IPS-NIHi11 (cell line): ENCODE measurements at regions not wholly inside any gene's neighbourhood (a gene's known extent, or its start where the extent isn't known, plus 50 kb on each side); places are given as distances from the start of the nearest gene placed in this dataset.

Experiments used
- DNase-seq: peaks from one replicate; pipeline ENCODE4 v3.0.0; 2012; ENCODE audit warnings: mixed read lengths, low spot score

GRCh38 chr2:189369566-189369965 lies 71.7 kb upstream of the WDR75 start:
- no peak for DNase-seq

- no peak for DNase-seq
Measured at GRCh38 chr2:189370719-189371118, 70.6 kb upstream of the WDR75 start.

- DNase-seq = no peak
Measured at GRCh38 chr2:189372688-189373257, 68.5 kb upstream of the WDR75 start.

GRCh38 chr2:189374481-189374880 lies 66.8 kb upstream of the WDR75 start:
- no peak for DNase-seq

GRCh38 chr2:189375842-189376241 lies 65.4 kb upstream of the WDR75 start:
- no peak for DNase-seq

- no peak for DNase-seq
Measured at GRCh38 chr2:189379287-189379630, 62.0 kb upstream of the WDR75 start.

GRCh38 chr2:189379731-189380261 lies 61.5 kb upstream of the WDR75 start:
- no peak for DNase-seq

- DNase-seq = no peak
Measured at GRCh38 chr2:189382668-189383067, 58.6 kb upstream of the WDR75 start.

- no peak for DNase-seq
Measured at GRCh38 chr2:189386741-189387140, 54.5 kb upstream of the WDR75 start.

GRCh38 chr2:189391201-189391600 lies 50.1 kb upstream of the WDR75 start:
- DNase-seq = no peak
